ENCODE measurements at regions not wholly inside any gene's neighbourhood (a gene's known extent, or its start where the extent isn't known, plus 50 kb on each side); places are given as distances from the start of the nearest gene placed in this dataset.

DNA sequence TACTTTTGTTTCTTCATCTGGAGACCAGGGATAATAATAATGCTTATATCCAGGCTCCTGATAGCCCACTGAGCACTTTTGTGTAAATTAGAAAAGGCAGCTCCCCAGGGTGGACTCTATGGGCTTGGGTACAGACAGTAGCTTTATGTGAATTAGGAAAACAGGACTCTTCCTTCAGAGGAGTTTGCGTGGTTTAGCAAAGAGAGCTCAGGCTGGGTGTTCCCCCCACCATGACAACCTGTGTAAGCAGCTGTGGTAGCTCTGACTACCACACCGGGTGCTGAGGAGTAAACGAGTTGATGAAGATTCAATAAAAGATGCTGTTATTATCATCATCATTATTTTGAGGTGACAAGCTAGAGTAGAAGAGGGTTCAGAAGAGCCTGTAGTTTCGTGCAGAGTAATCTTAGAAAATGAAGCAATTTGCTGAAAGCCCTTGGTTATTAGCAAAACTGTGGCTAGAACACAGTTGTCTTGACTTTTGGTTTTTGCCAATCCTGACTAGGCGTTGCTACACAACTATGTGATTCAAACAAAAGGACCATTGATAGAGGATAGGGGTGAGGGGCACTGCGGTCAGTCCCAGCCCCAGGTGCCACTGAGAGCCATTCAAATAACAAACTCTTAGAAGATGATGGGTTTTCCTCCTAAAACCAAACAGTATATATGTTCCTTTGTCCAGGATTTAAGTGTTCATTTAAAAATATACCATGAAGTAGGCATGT, 60.6 kb upstream of the LIMCH1 start:
- no peak overlapping the region for H3K27ac ChIP-seq (ENCODE audit: low read depth in 2 of 2, low read length in 2 of 2)
- FAIRE-seq: no peak

DNA sequence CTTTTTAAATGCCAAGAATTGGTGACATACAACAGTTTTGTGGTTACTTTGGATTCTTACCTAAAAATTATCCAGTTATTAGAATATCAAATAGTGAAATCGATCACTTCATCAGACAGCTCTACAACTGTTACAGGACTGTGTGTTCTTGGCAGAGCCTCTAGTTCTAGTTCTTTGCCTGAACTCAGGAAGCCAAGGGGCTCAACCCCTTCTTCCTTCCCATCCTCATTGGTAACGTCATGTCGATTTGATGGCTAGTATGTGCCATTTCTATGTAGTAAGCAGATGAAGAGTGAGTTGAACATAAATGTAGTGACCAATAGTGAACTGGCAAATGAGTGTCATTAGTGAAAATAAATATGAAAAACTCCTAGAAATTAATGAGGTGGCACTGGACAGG, 59.4 kb upstream of the LIMCH1 start:
- Histone ChIP-seq H3K4me1 (ENCODE audit: control insufficient read depth in 2 of 3, insufficient read depth in 2 of 3, low read depth in 1 of 3, low read length in 3 of 3) (peaks cover 0 to 1% (median 0%) of the 10 kb centered on the region in 3 donors), H3K9me3 (ENCODE audit: control insufficient read depth in 2 of 3, insufficient read depth in 1 of 3, low read length in 3 of 3) (no peaks in the 10 kb centered on the region), H3K9ac (ENCODE audit: low read length in 3 of 3) (no peak overlapping the region), H3K27me3 (ENCODE audit: control insufficient read depth, insufficient read depth, low read length) (no peaks in the 10 kb centered on the region), H3K27ac (ENCODE audit: low read depth in 2 of 2, low read length in 2 of 2) (no peak overlapping the region), H3K36me3 (ENCODE audit: control insufficient read depth in 2 of 3, insufficient read depth in 3 of 3, low read length in 3 of 3) (no peaks in the 10 kb centered on the region), H3K4me3 (ENCODE audit: low read length in 3 of 3) (no peak overlapping the region)
- TF ChIP-seq, protein P1, sequence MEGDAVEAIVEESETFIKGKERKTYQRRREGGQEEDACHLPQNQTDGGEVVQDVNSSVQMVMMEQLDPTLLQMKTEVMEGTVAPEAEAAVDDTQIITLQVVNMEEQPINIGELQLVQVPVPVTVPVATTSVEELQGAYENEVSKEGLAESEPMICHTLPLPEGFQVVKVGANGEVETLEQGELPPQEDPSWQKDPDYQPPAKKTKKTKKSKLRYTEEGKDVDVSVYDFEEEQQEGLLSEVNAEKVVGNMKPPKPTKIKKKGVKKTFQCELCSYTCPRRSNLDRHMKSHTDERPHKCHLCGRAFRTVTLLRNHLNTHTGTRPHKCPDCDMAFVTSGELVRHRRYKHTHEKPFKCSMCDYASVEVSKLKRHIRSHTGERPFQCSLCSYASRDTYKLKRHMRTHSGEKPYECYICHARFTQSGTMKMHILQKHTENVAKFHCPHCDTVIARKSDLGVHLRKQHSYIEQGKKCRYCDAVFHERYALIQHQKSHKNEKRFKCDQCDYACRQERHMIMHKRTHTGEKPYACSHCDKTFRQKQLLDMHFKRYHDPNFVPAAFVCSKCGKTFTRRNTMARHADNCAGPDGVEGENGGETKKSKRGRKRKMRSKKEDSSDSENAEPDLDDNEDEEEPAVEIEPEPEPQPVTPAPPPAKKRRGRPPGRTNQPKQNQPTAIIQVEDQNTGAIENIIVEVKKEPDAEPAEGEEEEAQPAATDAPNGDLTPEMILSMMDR (IDR thresholded peaks at IDR 0.05; ENCODE audit: borderline replicate concordance, extremely low read depth, insufficient read depth): no peak
- intact Hi-C loops (cut with DNase I): no loop called here
- DNase-seq: no peak
- no peak for FAIRE-seq

More for the DNA sequence above, 60.6 kb upstream of the LIMCH1 start:
- H3K27me3 ChIP-seq (ENCODE audit: control insufficient read depth, insufficient read depth, low read length): no peaks in the 10 kb centered on the region
- TF ChIP-seq, protein P1 (IDR thresholded peaks at IDR 0.05; ENCODE audit: borderline replicate concordance, extremely low read depth, insufficient read depth): no peak
- no peaks in the 10 kb centered on the region for H3K36me3 ChIP-seq (ENCODE audit: control insufficient read depth in 2 of 3, insufficient read depth in 3 of 3, low read length in 3 of 3)
- peaks cover 0 to 2% (median 0%) of the 10 kb centered on the region in 3 donors for H3K4me1 ChIP-seq (ENCODE audit: control insufficient read depth in 2 of 3, insufficient read depth in 2 of 3, low read depth in 1 of 3, low read length in 3 of 3)
- no peak overlapping the region for H3K9ac ChIP-seq (ENCODE audit: low read length in 3 of 3)
- no peaks in the 10 kb centered on the region for H3K9me3 ChIP-seq (ENCODE audit: control insufficient read depth in 2 of 3, insufficient read depth in 1 of 3, low read length in 3 of 3)
- intact Hi-C loops (cut with DNase I): no loop called here
- H3K4me3 ChIP-seq (ENCODE audit: low read length in 3 of 3): no peak overlapping the region
- no peak for DNase-seq

DNA sequence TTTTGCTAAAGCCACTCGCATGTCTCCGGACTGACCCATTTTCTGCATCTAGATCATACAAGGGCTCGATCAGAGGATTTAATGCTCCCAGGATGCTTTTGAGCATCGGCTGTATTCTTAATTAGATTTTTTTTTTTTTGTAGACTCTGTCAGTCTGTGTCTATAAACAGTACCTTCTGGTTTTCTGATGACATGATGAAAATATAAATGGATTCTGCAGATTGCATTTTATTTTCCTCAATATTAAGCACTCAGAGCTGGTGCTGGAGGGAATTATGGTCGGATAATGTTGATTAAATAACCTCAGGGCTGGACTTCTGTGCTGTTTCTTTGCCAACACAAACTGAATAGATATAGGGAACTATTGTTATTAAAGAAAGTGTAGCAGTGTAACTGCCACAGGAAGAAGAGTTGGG, 57.1 kb upstream of the LIMCH1 start:
- FAIRE-seq: no peak
- Histone ChIP-seq H3K9me3 (ENCODE audit: control insufficient read depth in 2 of 3, insufficient read depth in 1 of 3, low read length in 3 of 3) (no peaks in the 10 kb centered on the region), H3K4me1 (ENCODE audit: control insufficient read depth in 2 of 3, insufficient read depth in 2 of 3, low read depth in 1 of 3, low read length in 3 of 3) (peaks cover 0 to 3% (median 0%) of the 10 kb centered on the region in 3 donors), H3K36me3 (ENCODE audit: control insufficient read depth in 2 of 3, insufficient read depth in 3 of 3, low read length in 3 of 3) (no peaks in the 10 kb centered on the region), H3K27me3 (ENCODE audit: control insufficient read depth, insufficient read depth, low read length) (no peaks in the 10 kb centered on the region), H3K9ac (ENCODE audit: low read length in 3 of 3) (no peak overlapping the region), H3K4me3 (ENCODE audit: low read length in 3 of 3) (no peak overlapping the region), H3K27ac (ENCODE audit: low read depth in 2 of 2, low read length in 2 of 2) (no peak overlapping the region)
- intact Hi-C loops (cut with DNase I): no loop called here
- no peak for DNase-seq
- TF ChIP-seq, protein P1 (IDR thresholded peaks at IDR 0.05; ENCODE audit: borderline replicate concordance, extremely low read depth, insufficient read depth): no peak

All from kidney (tissue), 13 donors.